ENCODE measurements at regions not wholly inside any gene's neighbourhood (a gene's known extent, or its start where the extent isn't known, plus 50 kb on each side); places are given as distances from the start of the nearest gene placed in this dataset.

DNA sequence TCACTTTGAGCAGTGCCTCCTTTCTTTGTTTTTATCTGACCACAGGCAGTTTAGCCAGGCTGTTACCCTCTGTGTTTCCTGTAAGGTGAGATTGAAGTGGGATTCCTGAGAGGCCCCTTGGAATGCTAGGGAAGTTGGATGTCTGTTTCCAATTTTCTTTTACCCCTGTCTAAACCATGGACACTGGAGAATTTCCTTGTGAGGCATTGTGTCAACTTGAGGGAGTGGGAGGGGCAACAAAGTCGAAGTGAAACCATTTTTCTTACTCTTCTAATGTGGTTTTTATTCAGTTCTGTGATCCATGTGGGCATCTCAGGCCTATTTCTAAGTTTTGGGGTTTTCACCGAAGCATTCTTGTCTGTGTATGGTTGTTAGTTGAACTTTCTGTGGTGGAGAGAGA is 296.1 kb upstream of the UGT8 start:
- Histone ChIP-seq H3K9me3 (ENCODE audit: control insufficient read depth, insufficient read depth, low read depth, low read length) (no peaks in the 10 kb centered on the region), H2AFZ (ENCODE audit: low read length) (no peak overlapping the region), H3K79me2 (ENCODE audit: control insufficient read depth, insufficient read depth, low read length) (no peaks in the 10 kb centered on the region), H3K4me2 (ENCODE audit: extremely low read depth, insufficient read depth, low read length) (no peak overlapping the region), H3K4me3 (replicated peaks in 1 of 4; ENCODE audit: control extremely low read depth in 1 of 4, insufficient read depth in 1 of 4, low read depth in 3 of 4, low read length in 4 of 4) (no peak overlapping the region), H4K20me1 (ENCODE audit: control insufficient read depth, extremely low read depth, insufficient read depth, low read length) (no peaks in the 10 kb centered on the region), H3K4me1 (ENCODE audit: control insufficient read depth, extremely low read depth, insufficient read depth, low read length) (no peaks in the 10 kb centered on the region), H3K27me3 (ENCODE audit: control insufficient read depth, insufficient read depth, low read length) (no peaks in the 10 kb centered on the region), H3K9ac (ENCODE audit: insufficient read depth, low read length) (no peak overlapping the region), H3K27ac (ENCODE audit: insufficient read depth, low read length) (no peak overlapping the region), H3K36me3 (ENCODE audit: control insufficient read depth, insufficient read depth, low read length) (no peaks in the 10 kb centered on the region)
- DNase-seq (ENCODE audit: low read depth in 2 of 2): peak in 1 of 2 donors; percentile 48
- TF ChIP-seq EZH2 (IDR thresholded peaks at IDR 0.05; ENCODE audit: low read length, missing control alignments) (no peak), CTCF (conservative IDR thresholded peaks at IDR 0.05 in 1 of 2, IDR thresholded peaks at IDR 0.05 in 1 of 2; ENCODE audit: low read depth in 1 of 2, low read length in 2 of 2) (no peak)

DNA sequence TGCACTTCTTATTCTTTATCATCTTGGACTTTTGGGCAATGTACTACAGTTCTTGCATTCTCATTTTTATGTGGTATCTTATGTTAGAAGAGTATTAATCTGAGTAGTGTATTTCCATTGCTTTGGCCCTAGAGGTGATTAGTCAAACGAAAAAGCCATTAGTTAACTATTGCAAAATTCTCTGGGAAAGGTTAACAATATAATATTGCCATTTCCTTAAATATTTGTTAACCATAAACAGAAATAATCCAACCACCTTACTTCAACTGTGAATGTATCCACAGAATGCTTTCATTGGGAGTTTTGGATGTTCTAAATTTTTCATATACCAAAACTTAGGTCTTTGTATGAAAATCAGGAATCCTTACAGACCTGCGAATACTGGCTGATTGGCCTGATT is 294.6 kb upstream of the UGT8 start:
- no peak for DNase-seq (ENCODE audit: low read depth in 2 of 2)
- no peak overlapping the region for H2AFZ ChIP-seq (ENCODE audit: low read length)
- H3K27ac ChIP-seq (ENCODE audit: insufficient read depth, low read length): no peak overlapping the region
- H3K4me2 ChIP-seq (ENCODE audit: extremely low read depth, insufficient read depth, low read length): no peak overlapping the region
- H3K4me1 ChIP-seq (ENCODE audit: control insufficient read depth, extremely low read depth, insufficient read depth, low read length): no peaks in the 10 kb centered on the region
- no peaks in the 10 kb centered on the region for H3K27me3 ChIP-seq (ENCODE audit: control insufficient read depth, insufficient read depth, low read length)
- H4K20me1 ChIP-seq (ENCODE audit: control insufficient read depth, extremely low read depth, insufficient read depth, low read length): no peaks in the 10 kb centered on the region
- H3K9me3 ChIP-seq (ENCODE audit: control insufficient read depth, insufficient read depth, low read depth, low read length): no peaks in the 10 kb centered on the region
- no peaks in the 10 kb centered on the region for H3K36me3 ChIP-seq (ENCODE audit: control insufficient read depth, insufficient read depth, low read length)
- no peak overlapping the region for H3K4me3 ChIP-seq (replicated peaks in 1 of 4; ENCODE audit: control extremely low read depth in 1 of 4, insufficient read depth in 1 of 4, low read depth in 3 of 4, low read length in 4 of 4)
- no peak overlapping the region for H3K9ac ChIP-seq (ENCODE audit: insufficient read depth, low read length)
- no peaks in the 10 kb centered on the region for H3K79me2 ChIP-seq (ENCODE audit: control insufficient read depth, insufficient read depth, low read length)
- TF ChIP-seq CTCF (conservative IDR thresholded peaks at IDR 0.05 in 1 of 2, IDR thresholded peaks at IDR 0.05 in 1 of 2; ENCODE audit: low read depth in 1 of 2, low read length in 2 of 2) (no peak), EZH2 (IDR thresholded peaks at IDR 0.05; ENCODE audit: low read length, missing control alignments) (no peak)

GRCh38 chr4:114304567-114304966 is 294.0 kb upstream of the UGT8 start:
- TF ChIP-seq CTCF (conservative IDR thresholded peaks at IDR 0.05 in 1 of 2, IDR thresholded peaks at IDR 0.05 in 1 of 2; ENCODE audit: low read depth in 1 of 2, low read length in 2 of 2): no peak
- no peak for TF ChIP-seq EZH2 (IDR thresholded peaks at IDR 0.05; ENCODE audit: low read length, missing control alignments)
- H3K27me3 ChIP-seq (ENCODE audit: control insufficient read depth, insufficient read depth, low read length): no peaks in the 10 kb centered on the region
- H3K4me2 ChIP-seq (ENCODE audit: extremely low read depth, insufficient read depth, low read length): no peak overlapping the region
- H4K20me1 ChIP-seq (ENCODE audit: control insufficient read depth, extremely low read depth, insufficient read depth, low read length): no peaks in the 10 kb centered on the region
- H3K4me3 ChIP-seq (replicated peaks in 1 of 4; ENCODE audit: control extremely low read depth in 1 of 4, insufficient read depth in 1 of 4, low read depth in 3 of 4, low read length in 4 of 4): no peak overlapping the region
- no peaks in the 10 kb centered on the region for H3K4me1 ChIP-seq (ENCODE audit: control insufficient read depth, extremely low read depth, insufficient read depth, low read length)
- H3K9ac ChIP-seq (ENCODE audit: insufficient read depth, low read length): no peak overlapping the region
- H3K27ac ChIP-seq (ENCODE audit: insufficient read depth, low read length): no peak overlapping the region
- no peaks in the 10 kb centered on the region for H3K36me3 ChIP-seq (ENCODE audit: control insufficient read depth, insufficient read depth, low read length)
- DNase-seq (ENCODE audit: low read depth in 2 of 2): no peak
- no peaks in the 10 kb centered on the region for H3K9me3 ChIP-seq (ENCODE audit: control insufficient read depth, insufficient read depth, low read depth, low read length)
- no peak overlapping the region for H2AFZ ChIP-seq (ENCODE audit: low read length)
- no peaks in the 10 kb centered on the region for H3K79me2 ChIP-seq (ENCODE audit: control insufficient read depth, insufficient read depth, low read length)

Measured in fibroblast of lung (primary cell).